Gastrocnemius medialis (tissue), 4 donors: ENCODE measurements at regions not wholly inside any gene's neighbourhood (a gene's known extent, or its start where the extent isn't known, plus 50 kb on each side); places are given as distances from the start of the nearest gene placed in this dataset.

Experiments used
- ATAC-seq, 2 donors: fragments of 150-250 bp; one replicate each; pipeline ENCODE4 v1.9.1; 2016
- DNase-seq, 2 donors: peaks; one replicate each; pipeline ENCODE4 v3.0.0-alpha.2; 2019
- H3K27ac ChIP-seq, 4 donors: fragments of 200-600 bp; sonication (generic); 1 replicate in 1 of 4; 2 replicates in 3 of 4; pipeline ENCODE4 v1.5.1; 2016 to 2018; ENCODE audit warnings: mild to moderate bottlenecking in 2 of 4, moderate library complexity in 1 of 4
- H3K27me3 ChIP-seq, 3 donors: fragments of 200-600 bp; sonication (generic) in 2 of 3; 1 replicate in 1 of 3; 2 replicates in 2 of 3; pipeline versions ENCODE4 v1.5.1 to v1.6.0; 2016 to 2019; ENCODE audit warnings: mild to moderate bottlenecking in 1 of 3, moderate library complexity in 1 of 3
- H3K36me3 ChIP-seq, 2 donors: fragments of 200-600 bp; sonication (generic) in 1 of 2; one replicate each; pipeline ENCODE4 v1.5.1; 2017 to 2018
- H3K4me1 ChIP-seq, 2 donors: fragments of 200-600 bp; sonication (generic) in 1 of 2; one replicate each; pipeline ENCODE4 v1.5.1; 2016 to 2017; ENCODE audit warnings: mild to moderate bottlenecking in 2 of 2
- H3K4me3 ChIP-seq, 4 donors: fragments of 200-600 bp; sonication (generic) in 3 of 4; 1 replicate in 1 of 4; 2 replicates in 3 of 4; pipeline ENCODE4 v1.5.1; 2016 to 2019; ENCODE audit warnings: mild to moderate bottlenecking in 2 of 4
- H3K9me3 ChIP-seq, 3 donors: fragments of 200-600 bp; sonication (generic) in 2 of 3; 1 replicate in 1 of 3; 2 replicates in 2 of 3; pipeline ENCODE4 v1.5.1; 2016 to 2019
- POLR2A ChIP-seq, 2 donors: fragments of 450-650 bp; IDR thresholded peaks; one replicate each; pipeline ENCODE4 v1.6.1; 2017; ENCODE audit warnings: antibody characterized with exemption in 2 of 2, mild to moderate bottlenecking in 2 of 2, moderate library complexity in 2 of 2
- in situ Hi-C, 4 donors: fragments of 200-750 bp; cut with MboI; loops; one replicate each; pipeline versions ENCODE4 v1.15.0 to v1.8.0; 2017; ENCODE audit warnings: low sequenced_read_pairs in 4 of 4
- intact Hi-C: fragments of 100-400 bp; cut with DNase I; formaldehyde crosslinking; loops from one replicate; pipeline ENCODE4 v1.15.1; 2023; ENCODE audit warnings: low total_unique reads
- TF ChIP-seq, protein P1 (sequence below), 5 experiments: fragments of 450-650 bp in 3 of 5; fragments of 200-600 bp in 2 of 5; sonication (generic) in 2 of 5; IDR thresholded peaks in 4 of 5; conservative IDR thresholded peaks in 1 of 5; 1 replicate in 4 of 5; 2 replicates in 1 of 5; pipeline ENCODE4 v1.5.1; 2016 to 2019; ENCODE audit warnings: antibody characterized with exemption in 5 of 5, mild to moderate bottlenecking in 3 of 5, moderate library complexity in 3 of 5

GRCh38 chr3:144177649-144178048 is 206.0 kb downstream of the DIPK2A start:
- Histone ChIP-seq H3K9me3 (no peaks in the 10 kb centered on the region), H3K27ac (no peak overlapping the region), H3K4me1 (no peaks in the 10 kb centered on the region), H3K4me3 (no peak overlapping the region), H3K27me3 (no peaks in the 10 kb centered on the region), H3K36me3 (no peaks in the 10 kb centered on the region)
- ATAC-seq (no peak), DNase-seq (no peak)
- TF ChIP-seq POLR2A (IDR thresholded peaks at IDR 0.05): no peak
- TF ChIP-seq, protein P1, sequence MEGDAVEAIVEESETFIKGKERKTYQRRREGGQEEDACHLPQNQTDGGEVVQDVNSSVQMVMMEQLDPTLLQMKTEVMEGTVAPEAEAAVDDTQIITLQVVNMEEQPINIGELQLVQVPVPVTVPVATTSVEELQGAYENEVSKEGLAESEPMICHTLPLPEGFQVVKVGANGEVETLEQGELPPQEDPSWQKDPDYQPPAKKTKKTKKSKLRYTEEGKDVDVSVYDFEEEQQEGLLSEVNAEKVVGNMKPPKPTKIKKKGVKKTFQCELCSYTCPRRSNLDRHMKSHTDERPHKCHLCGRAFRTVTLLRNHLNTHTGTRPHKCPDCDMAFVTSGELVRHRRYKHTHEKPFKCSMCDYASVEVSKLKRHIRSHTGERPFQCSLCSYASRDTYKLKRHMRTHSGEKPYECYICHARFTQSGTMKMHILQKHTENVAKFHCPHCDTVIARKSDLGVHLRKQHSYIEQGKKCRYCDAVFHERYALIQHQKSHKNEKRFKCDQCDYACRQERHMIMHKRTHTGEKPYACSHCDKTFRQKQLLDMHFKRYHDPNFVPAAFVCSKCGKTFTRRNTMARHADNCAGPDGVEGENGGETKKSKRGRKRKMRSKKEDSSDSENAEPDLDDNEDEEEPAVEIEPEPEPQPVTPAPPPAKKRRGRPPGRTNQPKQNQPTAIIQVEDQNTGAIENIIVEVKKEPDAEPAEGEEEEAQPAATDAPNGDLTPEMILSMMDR (IDR thresholded peaks at IDR 0.05 in 4 of 5, conservative IDR thresholded peaks at IDR 0.05 in 1 of 5): no peak
- in situ Hi-C loops (no loop called here), intact Hi-C loops (no loop called here)

GRCh38 chr3:144178607-144179006 is 207.0 kb downstream of the DIPK2A start:
- ATAC-seq (no peak), DNase-seq (no peak)
- intact Hi-C loops: no loop called here
- Histone ChIP-seq H3K27me3 (no peaks in the 10 kb centered on the region), H3K4me1 (no peaks in the 10 kb centered on the region), H3K27ac (no peak overlapping the region), H3K9me3 (no peaks in the 10 kb centered on the region), H3K4me3 (no peak overlapping the region), H3K36me3 (no peaks in the 10 kb centered on the region)
- in situ Hi-C loops: no loop called here
- TF ChIP-seq, protein P1 (IDR thresholded peaks at IDR 0.05 in 4 of 5, conservative IDR thresholded peaks at IDR 0.05 in 1 of 5): no peak
- TF ChIP-seq POLR2A (IDR thresholded peaks at IDR 0.05): no peak

- in situ Hi-C loops: no loop called here
- TF ChIP-seq POLR2A (IDR thresholded peaks at IDR 0.05): no peak
- TF ChIP-seq, protein P1 (IDR thresholded peaks at IDR 0.05 in 4 of 5, conservative IDR thresholded peaks at IDR 0.05 in 1 of 5): no peak
- H3K27ac ChIP-seq: no peak overlapping the region
- intact Hi-C loops: no loop called here
- DNase-seq: no peak
- no peak overlapping the region for H3K4me3 ChIP-seq
- H3K36me3 ChIP-seq: no peaks in the 10 kb centered on the region
- H3K9me3 ChIP-seq: no peaks in the 10 kb centered on the region
- no peaks in the 10 kb centered on the region for H3K4me1 ChIP-seq
- ATAC-seq: no peak
- H3K27me3 ChIP-seq: no peaks in the 10 kb centered on the region
Measured at GRCh38 chr3:144181062-144181461, 209.4 kb downstream of the DIPK2A start.

- ATAC-seq (no peak), DNase-seq (no peak)
- intact Hi-C loops: no loop called here
- H3K27me3 ChIP-seq: no peaks in the 10 kb centered on the region
- H3K9me3 ChIP-seq: no peaks in the 10 kb centered on the region
- no peak overlapping the region for H3K27ac ChIP-seq
- no peak overlapping the region for H3K4me3 ChIP-seq
- H3K4me1 ChIP-seq: no peaks in the 10 kb centered on the region
- H3K36me3 ChIP-seq: no peaks in the 10 kb centered on the region
- in situ Hi-C loops: no loop called here
- TF ChIP-seq, protein P1 (IDR thresholded peaks at IDR 0.05 in 4 of 5, conservative IDR thresholded peaks at IDR 0.05 in 1 of 5): no peak
- TF ChIP-seq POLR2A (IDR thresholded peaks at IDR 0.05): no peak
Measured at GRCh38 chr3:144182501-144182900, 210.9 kb downstream of the DIPK2A start.

DNA sequence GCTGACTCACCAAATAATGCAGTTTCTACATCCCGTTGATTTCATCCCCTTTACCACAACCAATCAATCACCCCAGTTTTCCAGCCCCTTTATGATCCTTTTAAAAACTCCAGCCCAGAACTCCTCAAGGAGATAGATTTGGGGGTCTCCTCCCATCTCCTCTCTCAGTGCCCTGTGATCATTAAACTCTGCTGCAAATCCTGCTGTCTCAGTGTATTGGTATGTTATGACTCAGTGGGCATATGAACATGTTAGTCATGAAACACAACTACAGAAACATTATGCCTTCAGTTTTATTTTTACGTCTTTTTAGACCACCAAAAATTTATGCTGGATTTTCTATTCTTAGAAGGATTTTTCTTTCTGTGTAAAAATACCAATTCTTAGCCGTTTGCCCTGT is 213.7 kb downstream of the DIPK2A start:
- intact Hi-C loops (no loop called here), in situ Hi-C loops (no loop called here)
- Histone ChIP-seq H3K4me1 (no peaks in the 10 kb centered on the region), H3K4me3 (no peak overlapping the region), H3K27me3 (no peaks in the 10 kb centered on the region), H3K9me3 (no peaks in the 10 kb centered on the region), H3K36me3 (no peaks in the 10 kb centered on the region), H3K27ac (no peak overlapping the region)
- DNase-seq: no peak
- TF ChIP-seq, protein P1 (IDR thresholded peaks at IDR 0.05 in 4 of 5, conservative IDR thresholded peaks at IDR 0.05 in 1 of 5): no peak
- no peak for TF ChIP-seq POLR2A (IDR thresholded peaks at IDR 0.05)
- ATAC-seq: no peak
